Kidney (tissue), 13 donors: ENCODE measurements at regions not wholly inside any gene's neighbourhood (a gene's known extent, or its start where the extent isn't known, plus 50 kb on each side); places are given as distances from the start of the nearest gene placed in this dataset.

Experiments
- DNase-seq, 5 donors: peaks; one replicate each; pipeline ENCODE4 v3.0.0-alpha.2; 2013 to 2020
- FAIRE-seq: peaks from 2 replicates; lab custom pipeline; 2012; peaks lifted over from hg19 to GRCh38; lab: Jason Lieb, UNC
- H3K27ac ChIP-seq, 2 donors: one replicate each; pipeline ENCODE4 v1.7.0; 2013; ENCODE audit warnings: low read depth in 2 of 2, low read length in 2 of 2, inconsistent platforms in 1 of 2
- H3K27me3 ChIP-seq: one replicate; pipeline ENCODE4 v1.7.1; 2013; ENCODE audit warnings: low read length, inconsistent platforms; ENCODE audit not compliant: control insufficient read depth, insufficient read depth
- H3K36me3 ChIP-seq, 3 donors: one replicate each; pipeline versions ENCODE4 v1.7.0 to v1.7.1; 2013; ENCODE audit warnings: low read length in 3 of 3, control low read depth in 1 of 3, inconsistent platforms in 1 of 3; ENCODE audit not compliant: insufficient read depth in 3 of 3, control insufficient read depth in 2 of 3
- H3K4me1 ChIP-seq, 3 donors: one replicate each; pipeline versions ENCODE4 v1.7.0 to v1.7.1; 2013; ENCODE audit warnings: low read length in 3 of 3, inconsistent platforms in 1 of 3, low read depth in 1 of 3; ENCODE audit not compliant: control insufficient read depth in 2 of 3, insufficient read depth in 2 of 3
- H3K4me3 ChIP-seq, 3 donors: one replicate each; pipeline versions ENCODE4 v1.7.0 to v1.8.1; 2013; ENCODE audit warnings: low read length in 3 of 3, control low read depth in 1 of 3, inconsistent platforms in 1 of 3
- H3K9ac ChIP-seq, 3 donors: one replicate each; pipeline versions ENCODE4 v1.7.0 to v1.7.1; 2013; ENCODE audit warnings: low read length in 3 of 3, control low read depth in 1 of 3, inconsistent platforms in 1 of 3
- H3K9me3 ChIP-seq, 3 donors: one replicate each; pipeline versions ENCODE4 v1.7.0 to v1.7.1; 2013; ENCODE audit warnings: low read length in 3 of 3, control low read depth in 1 of 3, inconsistent platforms in 1 of 3; ENCODE audit not compliant: control insufficient read depth in 2 of 3, insufficient read depth in 1 of 3
- intact Hi-C: fragments of 100-400 bp; cut with DNase I; formaldehyde crosslinking; loops from one replicate; pipeline ENCODE4 v1.11.1; 2022
- TF ChIP-seq, protein P1 (sequence below): IDR thresholded peaks from 3 replicates; pipeline ENCODE4 v1.5.1; 2012; ENCODE audit warnings: mild to moderate bottlenecking, moderate library complexity, borderline replicate concordance; ENCODE audit not compliant: insufficient read depth; ENCODE audit errors: extremely low read depth
- donor health status: control.
- donor health status: control.
- donor health status: control.
- donor health status: control.
- donor health status: control.
- donor health status: DM: yes; HTN: yes; CAD: no.
- donor health status: Normal renal cell carcinoma (clear cell type).

DNA sequence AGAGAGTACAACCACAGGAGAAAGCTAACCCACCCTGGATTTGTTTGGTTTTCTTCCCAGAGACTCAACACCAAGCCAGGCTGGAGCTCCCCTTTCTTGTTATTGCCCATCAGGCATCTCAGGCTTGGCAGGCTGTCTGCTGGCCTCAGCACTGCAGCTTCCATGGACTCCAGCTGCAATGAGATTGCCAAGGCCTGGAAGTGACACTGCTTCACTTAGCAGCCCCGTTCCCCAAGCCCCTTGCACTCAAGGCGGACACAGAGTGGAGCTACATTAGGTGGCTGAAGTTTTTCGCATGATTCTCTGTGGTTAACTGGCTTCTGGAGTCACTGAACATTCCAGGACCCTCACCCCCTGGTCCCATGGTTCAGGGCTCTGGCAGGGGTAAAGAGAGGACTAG is 163.1 kb upstream of the GDF10 start:
- TF ChIP-seq, protein P1, sequence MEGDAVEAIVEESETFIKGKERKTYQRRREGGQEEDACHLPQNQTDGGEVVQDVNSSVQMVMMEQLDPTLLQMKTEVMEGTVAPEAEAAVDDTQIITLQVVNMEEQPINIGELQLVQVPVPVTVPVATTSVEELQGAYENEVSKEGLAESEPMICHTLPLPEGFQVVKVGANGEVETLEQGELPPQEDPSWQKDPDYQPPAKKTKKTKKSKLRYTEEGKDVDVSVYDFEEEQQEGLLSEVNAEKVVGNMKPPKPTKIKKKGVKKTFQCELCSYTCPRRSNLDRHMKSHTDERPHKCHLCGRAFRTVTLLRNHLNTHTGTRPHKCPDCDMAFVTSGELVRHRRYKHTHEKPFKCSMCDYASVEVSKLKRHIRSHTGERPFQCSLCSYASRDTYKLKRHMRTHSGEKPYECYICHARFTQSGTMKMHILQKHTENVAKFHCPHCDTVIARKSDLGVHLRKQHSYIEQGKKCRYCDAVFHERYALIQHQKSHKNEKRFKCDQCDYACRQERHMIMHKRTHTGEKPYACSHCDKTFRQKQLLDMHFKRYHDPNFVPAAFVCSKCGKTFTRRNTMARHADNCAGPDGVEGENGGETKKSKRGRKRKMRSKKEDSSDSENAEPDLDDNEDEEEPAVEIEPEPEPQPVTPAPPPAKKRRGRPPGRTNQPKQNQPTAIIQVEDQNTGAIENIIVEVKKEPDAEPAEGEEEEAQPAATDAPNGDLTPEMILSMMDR = no peak
- no peaks in the 10 kb centered on the region for H3K4me1 ChIP-seq
- H3K9me3 ChIP-seq = no peaks in the 10 kb centered on the region
- H3K9ac ChIP-seq = no peak overlapping the region
- FAIRE-seq (no peak), DNase-seq (no peak)
- intact Hi-C loops = no loop called here
- no peaks in the 10 kb centered on the region for H3K36me3 ChIP-seq
- no peak overlapping the region for H3K27ac ChIP-seq
- H3K4me3 ChIP-seq = no peak overlapping the region
- no peaks in the 10 kb centered on the region for H3K27me3 ChIP-seq

DNA sequence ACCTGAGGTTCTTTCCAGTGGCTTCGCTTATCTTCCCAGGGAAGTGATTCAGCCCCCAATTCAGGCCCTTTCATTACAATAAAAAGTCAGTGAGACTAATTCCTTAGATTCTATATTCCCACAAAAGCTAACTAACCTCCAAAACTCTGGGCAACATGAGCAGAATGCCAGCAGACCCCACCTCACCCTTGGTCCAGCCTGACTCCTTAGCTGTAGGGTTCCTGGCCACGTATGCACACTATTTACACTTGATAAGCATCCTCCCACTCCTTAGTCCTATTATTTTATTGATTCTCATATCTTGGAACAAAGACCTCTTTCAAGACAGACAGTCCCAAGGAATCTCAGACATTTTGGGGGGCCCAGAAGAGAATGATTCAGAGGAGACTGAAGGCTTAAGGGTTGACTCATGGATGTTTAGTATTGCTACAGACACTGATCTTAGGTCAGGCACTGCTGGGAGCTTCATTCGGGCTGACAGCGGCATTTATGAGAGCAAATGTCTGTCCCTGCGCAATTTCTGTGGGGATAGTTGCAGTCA is 162.6 kb upstream of the GDF10 start:
- no peaks in the 10 kb centered on the region for H3K4me1 ChIP-seq
- DNase-seq (no peak), FAIRE-seq (no peak)
- TF ChIP-seq, protein P1 = no peak
- H3K9ac ChIP-seq = no peak overlapping the region
- intact Hi-C loops = no loop called here
- H3K4me3 ChIP-seq = no peak overlapping the region
- no peaks in the 10 kb centered on the region for H3K9me3 ChIP-seq
- no peaks in the 10 kb centered on the region for H3K36me3 ChIP-seq
- H3K27ac ChIP-seq = no peak overlapping the region
- H3K27me3 ChIP-seq = no peaks in the 10 kb centered on the region

DNA sequence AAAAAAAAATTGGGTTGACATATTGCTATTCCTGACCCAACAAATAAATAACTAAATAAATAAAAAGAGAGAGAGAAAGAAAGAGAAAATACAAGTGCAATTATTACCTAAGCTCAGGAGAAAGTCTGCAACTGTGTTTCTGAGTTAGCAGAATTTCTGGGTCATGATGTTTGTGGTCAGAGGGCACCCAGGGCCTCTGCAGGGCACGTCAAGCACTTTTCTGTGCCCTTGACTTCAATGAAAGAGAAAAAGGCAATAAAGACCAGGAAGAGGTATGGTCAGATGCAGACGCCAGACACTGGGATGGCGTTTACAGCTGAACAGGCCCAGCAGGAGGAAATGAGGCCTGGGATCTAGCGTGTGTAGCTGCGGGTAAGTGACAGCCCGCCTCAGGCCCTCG is 160.9 kb upstream of the GDF10 start:
- TF ChIP-seq, protein P1 = no peak
- Histone ChIP-seq H3K27ac (no peak overlapping the region), H3K4me3 (no peak overlapping the region), H3K36me3 (no peaks in the 10 kb centered on the region), H3K27me3 (no peaks in the 10 kb centered on the region), H3K4me1 (no peaks in the 10 kb centered on the region), H3K9me3 (no peaks in the 10 kb centered on the region), H3K9ac (no peak overlapping the region)
- DNase-seq = peak in 2 of 5 donors; percentile 8 to 28
- no peak for FAIRE-seq
- intact Hi-C loops = no loop called here
